ENCODE measurements at regions not wholly inside any gene's neighbourhood (a gene's known extent, or its start where the extent isn't known, plus 50 kb on each side); places are given as distances from the start of the nearest gene placed in this dataset.
"Not testable (repeated sequence)": the region's sequence is repeated elsewhere in the genome, so short reads cannot be mapped to it uniquely, and the experiment has no call there.

GRCh38 chr4:30866907-30867306, 146.7 kb downstream of the PCDH7 start:
- ATAC-seq (no peak), DNase-seq (no peak)
- intact Hi-C loops (cut with DNase I): no loop called here

- DNase-seq: no peak
- ATAC-seq: no peak
- intact Hi-C loops (cut with DNase I): no loop called here
Observed at GRCh38 chr4:30867427-30867826, 147.3 kb downstream of the PCDH7 start.

- ATAC-seq: no peak
- intact Hi-C loops (cut with DNase I): no loop called here
- DNase-seq: no peak
Observed at GRCh38 chr4:30868111-30868895, 148.1 kb downstream of the PCDH7 start.

GRCh38 chr4:30869387-30869786, 149.2 kb downstream of the PCDH7 start:
- DNase-seq; intact Hi-C loops (cut with DNase I); ATAC-seq: not testable (repeated sequence)

GRCh38 chr4:30870513-30870912, 150.3 kb downstream of the PCDH7 start:
- ATAC-seq (no peak), DNase-seq (no peak)
- intact Hi-C loops (cut with DNase I): no loop called here

- intact Hi-C loops (cut with DNase I): no loop called here
- DNase-seq (no peak), ATAC-seq (no peak)
Observed at GRCh38 chr4:30875658-30876269, 155.6 kb downstream of the PCDH7 start.

- no peak for ATAC-seq
- DNase-seq: no peak
- intact Hi-C loops (cut with DNase I): no loop called here
Observed at GRCh38 chr4:30879855-30880598, 159.9 kb downstream of the PCDH7 start.

- intact Hi-C loops (cut with DNase I): no loop called here
- ATAC-seq (no peak), DNase-seq (no peak)
Observed at GRCh38 chr4:30881985-30882384, 161.8 kb downstream of the PCDH7 start.

GRCh38 chr4:30882443-30882842, 162.3 kb downstream of the PCDH7 start:
- no peak for DNase-seq
- ATAC-seq: no peak

GRCh38 chr4:30882995-30883675, 163.0 kb downstream of the PCDH7 start:
- intact Hi-C loops (cut with DNase I): no loop called here
- no peak for ATAC-seq
- DNase-seq: no peak

More at GRCh38 chr4:30882443-30882842, 162.3 kb downstream of the PCDH7 start:
- intact Hi-C loops (cut with DNase I): no loop called here

- no peak for ATAC-seq
- intact Hi-C loops (cut with DNase I): no loop called here
- no peak for DNase-seq
Observed at GRCh38 chr4:30901461-30902451, 181.6 kb downstream of the PCDH7 start.

GRCh38 chr4:30903502-30904214, 183.5 kb downstream of the PCDH7 start:
- no peak for ATAC-seq
- intact Hi-C loops (cut with DNase I): no loop called here
- no peak for DNase-seq

GRCh38 chr4:30904215-30904555, 184.0 kb downstream of the PCDH7 start:
- DNase-seq (no peak), ATAC-seq (no peak)
- intact Hi-C loops (cut with DNase I): no loop called here

- DNase-seq (no peak), ATAC-seq (no peak)
- intact Hi-C loops (cut with DNase I): no loop called here
Observed at GRCh38 chr4:30904588-30904987, 184.4 kb downstream of the PCDH7 start.

- intact Hi-C loops (cut with DNase I): no loop called here
- DNase-seq: no peak
- ATAC-seq: no peak
Observed at GRCh38 chr4:30912098-30912714, 192.0 kb downstream of the PCDH7 start.

- DNase-seq (no peak), ATAC-seq (no peak)
- intact Hi-C loops (cut with DNase I): no loop called here
Observed at GRCh38 chr4:30916337-30917274, 196.4 kb downstream of the PCDH7 start.

GRCh38 chr4:30917946-30918345, 197.8 kb downstream of the PCDH7 start:
- intact Hi-C loops (cut with DNase I): no loop called here
- no peak for DNase-seq
- ATAC-seq: no peak

All from left cardiac atrium (tissue), 4 donors.